ENCODE measurements at regions not wholly inside any gene's neighbourhood (a gene's known extent, or its start where the extent isn't known, plus 50 kb on each side); places are given as distances from the start of the nearest gene placed in this dataset.

GRCh38 chr5:67537439-67538148, 341.0 kb upstream of the CD180 start:
- Histone ChIP-seq H3K27me3 (ENCODE audit: control insufficient read depth in 1 of 2, insufficient read depth in 2 of 2, low read length in 2 of 2) (no peaks in the 10 kb centered on the region), H3K4me3 (ENCODE audit: low read depth in 1 of 2, low read length in 2 of 2) (no peak overlapping the region), H3K4me1 (ENCODE audit: control insufficient read depth in 2 of 2, insufficient read depth in 2 of 2, low read length in 1 of 2) (no peaks in the 10 kb centered on the region), H3K27ac (ENCODE audit: low read depth in 2 of 2, low read length in 1 of 2) (no peak overlapping the region), H3K9me3 (ENCODE audit: control insufficient read depth in 2 of 2, insufficient read depth in 1 of 2, low read depth in 1 of 2, low read length in 1 of 2) (no peaks in the 10 kb centered on the region), H3K36me3 (ENCODE audit: control insufficient read depth in 2 of 2, insufficient read depth in 2 of 2, low read length in 1 of 2) (no peaks in the 10 kb centered on the region)
- 57 to 63% methylated on average over 5 of the region's 5 CpGs for WGBS, 2 donors

DNA sequence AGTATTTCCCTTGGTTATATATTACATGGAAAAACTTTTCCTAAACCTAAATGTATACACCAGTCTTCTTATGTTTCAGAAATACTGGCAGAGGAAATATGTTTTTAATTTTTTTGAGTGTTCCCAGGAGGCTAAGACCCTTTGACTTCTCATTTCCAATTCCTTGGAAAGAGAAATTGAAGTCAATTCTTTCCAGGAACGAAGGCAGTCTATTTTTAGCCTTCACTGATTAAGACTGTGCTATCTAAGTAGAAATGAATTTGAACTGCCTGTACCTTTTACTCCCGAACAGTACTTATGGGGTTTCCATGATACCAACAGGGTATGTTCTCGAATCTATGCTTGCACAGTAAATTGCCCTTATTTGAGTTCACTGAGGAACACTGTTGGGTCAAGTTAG, 340.3 kb upstream of the CD180 start:
- H3K36me3 ChIP-seq (ENCODE audit: control insufficient read depth in 2 of 2, insufficient read depth in 2 of 2, low read length in 1 of 2): no peaks in the 10 kb centered on the region
- 52 to 63% methylated on average over 3 of the region's 3 CpGs for WGBS, 2 donors
- H3K27ac ChIP-seq (ENCODE audit: low read depth in 2 of 2, low read length in 1 of 2): no peak overlapping the region
- no peaks in the 10 kb centered on the region for H3K9me3 ChIP-seq (ENCODE audit: control insufficient read depth in 2 of 2, insufficient read depth in 1 of 2, low read depth in 1 of 2, low read length in 1 of 2)
- no peaks in the 10 kb centered on the region for H3K27me3 ChIP-seq (ENCODE audit: control insufficient read depth in 1 of 2, insufficient read depth in 2 of 2, low read length in 2 of 2)
- H3K4me1 ChIP-seq (ENCODE audit: control insufficient read depth in 2 of 2, insufficient read depth in 2 of 2, low read length in 1 of 2): no peaks in the 10 kb centered on the region
- no peak overlapping the region for H3K4me3 ChIP-seq (ENCODE audit: low read depth in 1 of 2, low read length in 2 of 2)

DNA sequence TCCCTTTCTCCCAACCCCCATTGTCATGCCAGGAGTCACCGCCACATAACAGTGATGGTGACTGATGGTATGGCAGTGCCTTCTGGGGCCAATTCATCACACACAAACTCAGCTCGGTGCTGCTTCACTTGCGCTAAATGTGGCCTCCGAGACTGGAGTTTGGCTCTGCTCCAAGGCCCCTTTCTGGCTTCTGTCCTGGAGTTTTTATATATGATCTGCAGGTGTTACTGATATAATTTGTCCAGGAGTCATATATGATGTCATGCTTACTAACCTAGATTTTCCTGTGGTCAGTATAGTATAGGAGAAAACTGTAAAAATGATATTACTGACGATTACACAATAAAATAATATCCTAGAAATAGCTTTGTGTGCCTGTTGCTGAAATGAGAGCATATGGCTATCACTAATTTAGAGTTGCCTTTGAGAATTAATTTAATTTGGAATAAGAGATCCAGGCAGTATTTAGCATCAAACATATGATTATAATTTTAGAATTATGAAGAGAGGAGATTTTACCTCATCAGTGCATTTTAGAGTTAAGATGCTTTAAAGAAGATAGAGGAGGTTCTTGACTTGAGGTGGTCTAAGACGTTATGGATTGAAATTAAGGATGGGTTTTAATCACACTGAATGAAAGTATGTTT, 334.1 kb upstream of the CD180 start:
- Histone ChIP-seq H3K27ac (ENCODE audit: low read depth in 2 of 2, low read length in 1 of 2) (no peak overlapping the region), H3K4me3 (ENCODE audit: low read depth in 1 of 2, low read length in 2 of 2) (no peak overlapping the region), H3K27me3 (ENCODE audit: control insufficient read depth in 1 of 2, insufficient read depth in 2 of 2, low read length in 2 of 2) (no peaks in the 10 kb centered on the region), H3K9me3 (ENCODE audit: control insufficient read depth in 2 of 2, insufficient read depth in 1 of 2, low read depth in 1 of 2, low read length in 1 of 2) (no peaks in the 10 kb centered on the region), H3K4me1 (ENCODE audit: control insufficient read depth in 2 of 2, insufficient read depth in 2 of 2, low read length in 1 of 2) (no peaks in the 10 kb centered on the region), H3K36me3 (ENCODE audit: control insufficient read depth in 2 of 2, insufficient read depth in 2 of 2, low read length in 1 of 2) (no peaks in the 10 kb centered on the region)
- WGBS, 2 donors: 78% methylated on average over 6 of the region's 6 CpGs

DNA sequence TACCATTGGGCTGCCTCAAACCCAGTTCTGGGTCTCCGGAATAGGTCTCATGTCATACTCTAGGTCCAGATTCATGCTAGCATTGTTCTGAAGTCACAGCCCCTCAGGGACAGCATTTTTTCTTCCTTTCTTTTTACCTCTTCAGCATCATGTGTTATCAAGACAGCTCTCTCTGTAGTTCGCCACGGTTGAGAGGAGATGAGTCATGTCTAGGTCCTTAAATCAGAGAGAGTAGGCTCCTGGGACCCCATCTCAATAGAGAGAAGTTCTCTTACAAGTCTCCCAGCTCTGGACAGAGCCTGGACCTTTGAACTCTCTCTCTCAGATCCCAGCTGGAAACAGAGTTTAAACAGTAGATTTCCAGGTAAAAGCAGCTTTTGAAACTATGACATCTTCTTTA, 332.4 kb upstream of the CD180 start:
- H3K27me3 ChIP-seq (ENCODE audit: control insufficient read depth in 1 of 2, insufficient read depth in 2 of 2, low read length in 2 of 2): no peaks in the 10 kb centered on the region
- H3K27ac ChIP-seq (ENCODE audit: low read depth in 2 of 2, low read length in 1 of 2): no peak overlapping the region
- 52 to 59% methylated on average over 3 of the region's 3 CpGs for WGBS, 2 donors
- no peak overlapping the region for H3K4me3 ChIP-seq (ENCODE audit: low read depth in 1 of 2, low read length in 2 of 2)
- H3K36me3 ChIP-seq (ENCODE audit: control insufficient read depth in 2 of 2, insufficient read depth in 2 of 2, low read length in 1 of 2): no peaks in the 10 kb centered on the region
- no peaks in the 10 kb centered on the region for H3K9me3 ChIP-seq (ENCODE audit: control insufficient read depth in 2 of 2, insufficient read depth in 1 of 2, low read depth in 1 of 2, low read length in 1 of 2)
- no peaks in the 10 kb centered on the region for H3K4me1 ChIP-seq (ENCODE audit: control insufficient read depth in 2 of 2, insufficient read depth in 2 of 2, low read length in 1 of 2)

GRCh38 chr5:67526793-67527192, 330.2 kb upstream of the CD180 start:
- H3K4me1 ChIP-seq (ENCODE audit: control insufficient read depth in 2 of 2, insufficient read depth in 2 of 2, low read length in 1 of 2): no peaks in the 10 kb centered on the region
- no peak overlapping the region for H3K27ac ChIP-seq (ENCODE audit: low read depth in 2 of 2, low read length in 1 of 2)
- no peaks in the 10 kb centered on the region for H3K27me3 ChIP-seq (ENCODE audit: control insufficient read depth in 1 of 2, insufficient read depth in 2 of 2, low read length in 2 of 2)
- no peaks in the 10 kb centered on the region for H3K36me3 ChIP-seq (ENCODE audit: control insufficient read depth in 2 of 2, insufficient read depth in 2 of 2, low read length in 1 of 2)
- 97 to 98% methylated on average over 2 of the region's 2 CpGs for WGBS, 2 donors
- no peak overlapping the region for H3K4me3 ChIP-seq (ENCODE audit: low read depth in 1 of 2, low read length in 2 of 2)
- no peaks in the 10 kb centered on the region for H3K9me3 ChIP-seq (ENCODE audit: control insufficient read depth in 2 of 2, insufficient read depth in 1 of 2, low read depth in 1 of 2, low read length in 1 of 2)

DNA sequence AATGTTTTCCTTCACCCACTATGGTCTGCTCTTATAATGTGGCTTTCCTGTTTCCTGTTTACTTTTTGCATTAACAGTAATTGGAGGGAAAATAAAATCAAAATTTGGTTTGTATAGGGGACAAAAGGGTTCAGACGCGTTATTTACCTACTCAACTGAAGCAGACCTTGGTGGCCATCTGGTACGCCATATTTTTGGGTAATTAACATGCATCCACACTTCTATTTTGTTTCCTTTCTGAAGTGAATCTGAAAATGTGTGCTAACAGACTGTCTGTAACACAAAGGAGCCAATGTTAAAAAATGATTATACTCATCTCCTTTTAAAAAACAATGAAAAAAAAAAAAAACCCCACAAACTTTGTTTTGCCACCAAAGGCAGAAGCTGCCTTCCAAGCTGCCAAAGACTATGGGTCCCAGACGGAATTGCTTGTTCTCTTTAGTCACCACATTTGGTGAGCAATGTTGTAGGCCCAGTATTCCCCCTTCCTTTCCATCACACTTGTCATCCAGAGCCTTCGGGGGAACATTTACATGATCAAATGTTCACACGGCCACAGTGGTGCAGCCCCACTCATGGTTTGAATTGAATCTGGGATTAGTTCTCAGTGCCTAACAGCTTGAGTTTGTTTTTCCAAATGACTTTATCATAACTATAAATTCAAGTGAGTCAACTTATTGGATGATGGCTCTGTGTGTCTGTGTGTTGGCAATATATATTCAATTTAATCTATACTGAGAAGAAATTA, 323.7 kb upstream of the CD180 start:
- Histone ChIP-seq H3K4me1 (ENCODE audit: control insufficient read depth in 2 of 2, insufficient read depth in 2 of 2, low read length in 1 of 2) (no peaks in the 10 kb centered on the region), H3K4me3 (ENCODE audit: low read depth in 1 of 2, low read length in 2 of 2) (no peak overlapping the region), H3K27me3 (ENCODE audit: control insufficient read depth in 1 of 2, insufficient read depth in 2 of 2, low read length in 2 of 2) (no peaks in the 10 kb centered on the region), H3K36me3 (ENCODE audit: control insufficient read depth in 2 of 2, insufficient read depth in 2 of 2, low read length in 1 of 2) (no peaks in the 10 kb centered on the region), H3K9me3 (ENCODE audit: control insufficient read depth in 2 of 2, insufficient read depth in 1 of 2, low read depth in 1 of 2, low read length in 1 of 2) (no peaks in the 10 kb centered on the region), H3K27ac (ENCODE audit: low read depth in 2 of 2, low read length in 1 of 2) (no peak overlapping the region)
- 85 to 88% methylated on average over 6 of the region's 6 CpGs for WGBS, 2 donors

DNA sequence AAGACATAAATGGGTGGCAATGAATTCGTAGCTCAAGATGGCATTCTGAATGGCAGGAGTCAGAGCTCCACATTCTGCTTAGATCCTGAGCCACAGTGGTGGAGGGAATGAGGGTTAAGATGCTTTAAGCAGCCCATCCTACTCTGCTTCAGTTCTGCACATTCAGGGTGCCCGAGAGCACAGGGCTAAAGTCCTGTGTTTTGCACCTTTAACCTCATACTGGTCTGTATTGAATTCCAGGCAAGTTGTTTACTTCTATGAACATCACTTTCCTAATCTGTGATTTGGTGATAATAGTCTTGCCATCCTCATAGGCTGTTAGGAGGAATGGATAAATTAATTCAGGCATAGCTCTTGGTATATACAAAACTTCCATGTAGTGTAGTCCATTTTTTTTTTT, 321.6 kb upstream of the CD180 start:
- Histone ChIP-seq H3K9me3 (ENCODE audit: control insufficient read depth in 2 of 2, insufficient read depth in 1 of 2, low read depth in 1 of 2, low read length in 1 of 2) (no peaks in the 10 kb centered on the region), H3K36me3 (ENCODE audit: control insufficient read depth in 2 of 2, insufficient read depth in 2 of 2, low read length in 1 of 2) (no peaks in the 10 kb centered on the region), H3K27me3 (ENCODE audit: control insufficient read depth in 1 of 2, insufficient read depth in 2 of 2, low read length in 2 of 2) (no peaks in the 10 kb centered on the region), H3K4me3 (ENCODE audit: low read depth in 1 of 2, low read length in 2 of 2) (no peak overlapping the region), H3K27ac (ENCODE audit: low read depth in 2 of 2, low read length in 1 of 2) (no peak overlapping the region), H3K4me1 (ENCODE audit: control insufficient read depth in 2 of 2, insufficient read depth in 2 of 2, low read length in 1 of 2) (no peaks in the 10 kb centered on the region)
- WGBS, 2 donors: 90 to 96% methylated on average over 2 of the region's 2 CpGs

GRCh38 chr5:67516948-67517565, 320.5 kb upstream of the CD180 start:
- H3K9me3 ChIP-seq (ENCODE audit: control insufficient read depth in 2 of 2, insufficient read depth in 1 of 2, low read depth in 1 of 2, low read length in 1 of 2): no peaks in the 10 kb centered on the region
- H3K36me3 ChIP-seq (ENCODE audit: control insufficient read depth in 2 of 2, insufficient read depth in 2 of 2, low read length in 1 of 2): no peaks in the 10 kb centered on the region
- H3K27me3 ChIP-seq (ENCODE audit: control insufficient read depth in 1 of 2, insufficient read depth in 2 of 2, low read length in 2 of 2): no peaks in the 10 kb centered on the region
- no peaks in the 10 kb centered on the region for H3K4me1 ChIP-seq (ENCODE audit: control insufficient read depth in 2 of 2, insufficient read depth in 2 of 2, low read length in 1 of 2)
- no peak overlapping the region for H3K4me3 ChIP-seq (ENCODE audit: low read depth in 1 of 2, low read length in 2 of 2)
- 60 to 66% methylated on average over 6 of the region's 6 CpGs for WGBS, 2 donors
- no peak overlapping the region for H3K27ac ChIP-seq (ENCODE audit: low read depth in 2 of 2, low read length in 1 of 2)

DNA sequence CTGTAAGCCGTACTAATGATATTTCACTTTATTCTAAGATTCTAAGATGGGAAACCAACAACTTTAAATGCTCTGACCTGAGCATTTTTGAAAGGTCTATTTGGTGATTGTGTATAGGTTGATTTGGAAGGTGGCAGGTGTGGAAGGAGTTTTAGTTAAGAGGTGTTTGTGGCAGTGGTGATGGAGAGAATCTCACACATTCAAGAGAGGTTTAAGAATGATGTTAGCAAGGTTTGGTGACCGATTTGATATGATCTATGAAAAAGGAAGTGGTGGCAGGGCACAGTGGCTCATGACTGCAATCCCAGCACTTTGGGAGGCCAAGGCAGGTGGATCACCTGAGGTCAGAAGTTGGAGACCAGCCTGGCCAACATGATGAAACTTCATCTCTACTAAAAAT, 319.2 kb upstream of the CD180 start:
- Histone ChIP-seq H3K4me1 (ENCODE audit: control insufficient read depth in 2 of 2, insufficient read depth in 2 of 2, low read length in 1 of 2) (no peaks in the 10 kb centered on the region), H3K9me3 (ENCODE audit: control insufficient read depth in 2 of 2, insufficient read depth in 1 of 2, low read depth in 1 of 2, low read length in 1 of 2) (no peaks in the 10 kb centered on the region), H3K36me3 (ENCODE audit: control insufficient read depth in 2 of 2, insufficient read depth in 2 of 2, low read length in 1 of 2) (no peaks in the 10 kb centered on the region), H3K27ac (ENCODE audit: low read depth in 2 of 2, low read length in 1 of 2) (no peak overlapping the region), H3K27me3 (ENCODE audit: control insufficient read depth in 1 of 2, insufficient read depth in 2 of 2, low read length in 2 of 2) (no peaks in the 10 kb centered on the region), H3K4me3 (ENCODE audit: low read depth in 1 of 2, low read length in 2 of 2) (no peak overlapping the region)
- 86% methylated on average over 2 of the region's 2 CpGs for WGBS, 2 donors
